BE2C (cell line): ENCODE measurements at regions not wholly inside any gene's neighbourhood (a gene's known extent, or its start where the extent isn't known, plus 50 kb on each side); places are given as distances from the start of the nearest gene placed in this dataset.
"Not testable (repeated sequence)": the region's sequence is repeated elsewhere in the genome, so short reads cannot be mapped to it uniquely, and the experiment has no call there.

Source experiments
- DNase-seq: peaks from one replicate; pipeline ENCODE4 v3.0.0-alpha.2; 2020
- H3K27me3 ChIP-seq: fragments of 250-450 bp; sonication (Bioruptor Pico); 2 replicates; pipeline ENCODE4 v1.5.1; 2020; ENCODE audit warnings: mild to moderate bottlenecking
- H3K36me3 ChIP-seq: fragments of 250-450 bp; sonication (Bioruptor Pico); 2 replicates; pipeline ENCODE4 v1.5.1; 2020; ENCODE audit warnings: mild to moderate bottlenecking
- H3K4me1 ChIP-seq: fragments of 250-450 bp; sonication (Bioruptor Pico); 2 replicates; pipeline ENCODE4 v1.5.1; 2020
- H3K4me3 ChIP-seq: 2 replicates; pipeline ENCODE4 v1.5.1; 2011; ENCODE audit warnings: low read depth, low read length
- H3K9me3 ChIP-seq: fragments of 250-450 bp; sonication (Bioruptor Pico); 2 replicates; pipeline ENCODE4 v1.5.1; 2020
- TF ChIP-seq, protein P1 (sequence below): IDR thresholded peaks from 2 replicates; pipeline ENCODE4 v1.5.1; 2012; ENCODE audit warnings: mild to moderate bottlenecking, low read depth, low read length

DNA sequence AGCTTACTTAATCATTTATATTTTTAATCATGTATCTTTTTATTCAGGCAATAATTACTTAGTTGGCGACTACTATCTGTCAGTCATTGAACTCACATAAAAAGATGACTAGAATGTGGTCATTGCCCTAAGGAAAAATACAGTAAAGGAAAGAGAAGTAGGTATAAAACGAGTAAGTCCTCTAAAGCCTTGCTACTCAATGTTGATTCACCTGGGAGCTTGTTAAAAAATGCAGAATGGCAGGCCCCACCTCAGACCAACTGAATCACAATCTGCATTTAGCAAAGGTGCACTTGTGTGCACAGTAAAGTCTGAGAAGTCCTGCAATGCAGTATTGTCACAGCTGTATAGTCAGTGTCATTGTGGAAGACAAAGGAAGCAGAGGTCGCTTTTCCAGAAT is 592.4 kb downstream of the CSNK1G3 start:
- no peak for DNase-seq
- peaks cover 14% of the 10 kb centered on the region for H3K4me1 ChIP-seq
- H3K9me3 ChIP-seq, result no peaks in the 10 kb centered on the region
- H3K27me3 ChIP-seq, result no peaks in the 10 kb centered on the region
- TF ChIP-seq, protein P1, sequence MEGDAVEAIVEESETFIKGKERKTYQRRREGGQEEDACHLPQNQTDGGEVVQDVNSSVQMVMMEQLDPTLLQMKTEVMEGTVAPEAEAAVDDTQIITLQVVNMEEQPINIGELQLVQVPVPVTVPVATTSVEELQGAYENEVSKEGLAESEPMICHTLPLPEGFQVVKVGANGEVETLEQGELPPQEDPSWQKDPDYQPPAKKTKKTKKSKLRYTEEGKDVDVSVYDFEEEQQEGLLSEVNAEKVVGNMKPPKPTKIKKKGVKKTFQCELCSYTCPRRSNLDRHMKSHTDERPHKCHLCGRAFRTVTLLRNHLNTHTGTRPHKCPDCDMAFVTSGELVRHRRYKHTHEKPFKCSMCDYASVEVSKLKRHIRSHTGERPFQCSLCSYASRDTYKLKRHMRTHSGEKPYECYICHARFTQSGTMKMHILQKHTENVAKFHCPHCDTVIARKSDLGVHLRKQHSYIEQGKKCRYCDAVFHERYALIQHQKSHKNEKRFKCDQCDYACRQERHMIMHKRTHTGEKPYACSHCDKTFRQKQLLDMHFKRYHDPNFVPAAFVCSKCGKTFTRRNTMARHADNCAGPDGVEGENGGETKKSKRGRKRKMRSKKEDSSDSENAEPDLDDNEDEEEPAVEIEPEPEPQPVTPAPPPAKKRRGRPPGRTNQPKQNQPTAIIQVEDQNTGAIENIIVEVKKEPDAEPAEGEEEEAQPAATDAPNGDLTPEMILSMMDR, result no peak
- no peak overlapping the region for H3K4me3 ChIP-seq
- H3K36me3 ChIP-seq, result no peaks in the 10 kb centered on the region

GRCh38 chr5:124103671-124104070 is 591.7 kb downstream of the CSNK1G3 start:
- H3K4me3 ChIP-seq, result no peak overlapping the region
- no peak for DNase-seq
- no peaks in the 10 kb centered on the region for H3K36me3 ChIP-seq
- H3K9me3 ChIP-seq, result no peaks in the 10 kb centered on the region
- TF ChIP-seq, protein P1, result no peak
- peaks cover 9% of the 10 kb centered on the region for H3K4me1 ChIP-seq
- H3K27me3 ChIP-seq, result no peaks in the 10 kb centered on the region

DNA sequence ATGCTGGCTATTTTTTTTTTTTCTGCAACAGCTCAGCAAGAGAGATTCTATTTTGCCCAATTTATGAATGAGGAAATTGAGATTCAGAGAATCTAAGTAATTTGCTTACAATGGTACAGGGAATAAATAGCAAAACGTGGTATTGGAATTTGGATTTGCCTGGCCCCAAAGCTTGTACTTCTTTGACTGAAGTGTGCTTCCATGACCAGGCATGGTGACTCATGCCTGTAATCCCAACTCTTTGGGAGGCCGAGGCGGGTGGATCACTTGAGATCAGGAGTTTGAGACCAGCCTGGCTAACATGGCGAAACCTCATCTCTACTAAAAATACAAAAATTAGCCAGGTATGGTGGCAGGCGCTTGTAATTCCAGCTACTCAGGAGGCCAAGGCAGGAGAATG is 591.1 kb downstream of the CSNK1G3 start:
- not testable (repeated sequence) for H3K9me3 ChIP-seq, H3K4me1 ChIP-seq, H3K4me3 ChIP-seq, H3K36me3 ChIP-seq, DNase-seq, H3K27me3 ChIP-seq

DNA sequence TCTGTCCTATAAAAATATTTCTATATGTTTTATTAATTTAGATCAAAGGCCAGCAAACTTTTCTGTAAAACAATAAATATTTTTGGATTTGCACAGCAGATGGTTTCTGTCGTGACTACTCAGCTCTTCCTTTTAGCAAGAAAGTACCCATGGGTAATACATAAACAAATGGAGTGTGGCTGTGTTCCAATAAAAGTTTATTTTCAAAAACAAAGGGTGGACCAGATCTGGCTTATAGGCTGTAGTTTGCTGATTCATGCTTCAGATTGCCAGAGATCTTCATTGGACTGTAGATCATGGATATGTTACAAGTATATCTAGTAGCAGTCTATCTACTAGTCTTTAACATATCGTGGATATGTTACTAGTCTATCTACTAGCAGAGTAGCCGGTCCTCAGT is 590.5 kb downstream of the CSNK1G3 start:
- H3K27me3 ChIP-seq, result no peaks in the 10 kb centered on the region
- no peaks in the 10 kb centered on the region for H3K36me3 ChIP-seq
- TF ChIP-seq, protein P1, result no peak
- no peak overlapping the region for H3K4me3 ChIP-seq
- H3K9me3 ChIP-seq, result no peaks in the 10 kb centered on the region
- H3K4me1 ChIP-seq, result peaks cover 9% of the 10 kb centered on the region
- no peak for DNase-seq

DNA sequence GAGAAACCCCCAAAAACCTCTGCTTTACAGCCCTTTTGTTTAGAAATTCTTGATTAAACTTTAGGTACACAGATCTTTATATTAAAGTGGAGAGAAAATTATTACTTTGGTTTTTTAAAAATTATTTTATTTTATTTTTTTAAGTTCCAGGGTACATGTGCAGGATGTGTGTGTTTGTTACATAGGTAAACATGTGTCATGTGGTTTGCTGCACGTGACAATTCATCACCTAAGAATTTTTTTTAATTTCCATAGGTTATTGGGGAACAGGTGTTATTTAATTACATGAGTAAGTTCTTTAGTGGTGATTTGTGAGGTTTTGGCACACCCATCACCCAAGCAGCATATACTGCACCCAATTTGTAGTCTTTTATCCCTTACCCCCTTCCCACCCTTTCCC is 581.7 kb downstream of the CSNK1G3 start:
- no peak for DNase-seq
- no peaks in the 10 kb centered on the region for H3K4me1 ChIP-seq
- H3K36me3 ChIP-seq, result no peaks in the 10 kb centered on the region
- H3K4me3 ChIP-seq, result no peak overlapping the region
- TF ChIP-seq, protein P1, result no peak
- H3K27me3 ChIP-seq, result no peaks in the 10 kb centered on the region
- no peaks in the 10 kb centered on the region for H3K9me3 ChIP-seq

GRCh38 chr5:124090115-124090514 is 578.1 kb downstream of the CSNK1G3 start:
- TF ChIP-seq, protein P1, result no peak
- no peaks in the 10 kb centered on the region for H3K9me3 ChIP-seq
- H3K27me3 ChIP-seq, result no peaks in the 10 kb centered on the region
- no peaks in the 10 kb centered on the region for H3K36me3 ChIP-seq
- H3K4me3 ChIP-seq, result no peak overlapping the region
- no peaks in the 10 kb centered on the region for H3K4me1 ChIP-seq
- no peak for DNase-seq

DNA sequence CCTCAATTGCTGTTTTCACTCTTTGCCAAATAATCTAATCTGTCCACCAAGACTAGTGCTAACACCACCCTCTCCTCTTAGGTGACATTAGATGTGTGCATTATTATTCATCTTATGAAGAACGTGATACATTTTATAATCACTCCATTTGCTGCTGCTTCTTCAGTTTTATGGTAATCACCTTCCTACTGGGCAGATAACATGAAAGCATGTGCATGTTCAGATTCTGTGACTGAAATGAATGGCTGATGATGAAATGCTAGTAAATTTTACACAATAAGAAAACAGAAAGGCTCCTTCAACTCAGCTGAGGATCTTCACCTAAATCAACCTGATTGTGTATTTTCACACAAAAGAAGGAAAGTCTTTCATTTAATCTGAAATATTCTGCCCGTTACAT is 577.6 kb downstream of the CSNK1G3 start:
- Histone ChIP-seq H3K9me3 (no peaks in the 10 kb centered on the region), H3K27me3 (no peaks in the 10 kb centered on the region), H3K4me1 (no peaks in the 10 kb centered on the region), H3K4me3 (no peak overlapping the region), H3K36me3 (no peaks in the 10 kb centered on the region)
- TF ChIP-seq, protein P1, result no peak
- DNase-seq, result no peak
